ENCODE measurements at regions not wholly inside any gene's neighbourhood (a gene's known extent, or its start where the extent isn't known, plus 50 kb on each side); places are given as distances from the start of the nearest gene placed in this dataset.

DNA sequence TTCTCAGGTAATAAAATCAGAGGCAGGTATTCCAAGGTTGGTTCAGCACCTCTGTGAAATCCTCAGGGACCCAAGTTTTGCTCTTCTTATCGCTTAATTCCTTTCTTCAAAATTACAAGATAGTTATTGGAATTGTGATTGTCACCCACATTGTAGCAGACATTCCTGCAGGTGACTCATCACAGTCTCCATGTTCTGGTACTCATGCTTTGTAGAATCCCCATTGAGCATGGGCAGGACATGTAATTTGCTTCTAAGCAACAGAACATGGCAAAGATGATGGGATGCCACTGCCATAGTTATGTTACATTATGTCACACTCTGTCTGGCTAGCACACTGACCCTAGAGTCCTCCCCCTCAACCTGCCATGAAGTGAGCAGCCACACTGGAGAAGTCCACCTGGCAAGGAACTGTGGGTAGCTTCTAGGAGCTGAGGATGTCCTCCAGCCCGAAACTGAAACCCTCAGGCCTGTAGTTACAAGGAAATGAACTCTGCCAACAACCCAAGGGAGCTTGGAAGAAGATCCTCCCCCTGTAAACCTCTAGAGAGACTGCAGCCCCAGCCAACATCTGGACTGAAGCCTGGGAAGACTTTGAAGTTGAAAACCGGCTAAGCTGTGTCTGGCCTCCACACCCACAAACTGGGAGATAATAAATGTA is 58.3 kb upstream of the GUCY1A1 start (continued):
- TF ChIP-seq, protein P1, sequence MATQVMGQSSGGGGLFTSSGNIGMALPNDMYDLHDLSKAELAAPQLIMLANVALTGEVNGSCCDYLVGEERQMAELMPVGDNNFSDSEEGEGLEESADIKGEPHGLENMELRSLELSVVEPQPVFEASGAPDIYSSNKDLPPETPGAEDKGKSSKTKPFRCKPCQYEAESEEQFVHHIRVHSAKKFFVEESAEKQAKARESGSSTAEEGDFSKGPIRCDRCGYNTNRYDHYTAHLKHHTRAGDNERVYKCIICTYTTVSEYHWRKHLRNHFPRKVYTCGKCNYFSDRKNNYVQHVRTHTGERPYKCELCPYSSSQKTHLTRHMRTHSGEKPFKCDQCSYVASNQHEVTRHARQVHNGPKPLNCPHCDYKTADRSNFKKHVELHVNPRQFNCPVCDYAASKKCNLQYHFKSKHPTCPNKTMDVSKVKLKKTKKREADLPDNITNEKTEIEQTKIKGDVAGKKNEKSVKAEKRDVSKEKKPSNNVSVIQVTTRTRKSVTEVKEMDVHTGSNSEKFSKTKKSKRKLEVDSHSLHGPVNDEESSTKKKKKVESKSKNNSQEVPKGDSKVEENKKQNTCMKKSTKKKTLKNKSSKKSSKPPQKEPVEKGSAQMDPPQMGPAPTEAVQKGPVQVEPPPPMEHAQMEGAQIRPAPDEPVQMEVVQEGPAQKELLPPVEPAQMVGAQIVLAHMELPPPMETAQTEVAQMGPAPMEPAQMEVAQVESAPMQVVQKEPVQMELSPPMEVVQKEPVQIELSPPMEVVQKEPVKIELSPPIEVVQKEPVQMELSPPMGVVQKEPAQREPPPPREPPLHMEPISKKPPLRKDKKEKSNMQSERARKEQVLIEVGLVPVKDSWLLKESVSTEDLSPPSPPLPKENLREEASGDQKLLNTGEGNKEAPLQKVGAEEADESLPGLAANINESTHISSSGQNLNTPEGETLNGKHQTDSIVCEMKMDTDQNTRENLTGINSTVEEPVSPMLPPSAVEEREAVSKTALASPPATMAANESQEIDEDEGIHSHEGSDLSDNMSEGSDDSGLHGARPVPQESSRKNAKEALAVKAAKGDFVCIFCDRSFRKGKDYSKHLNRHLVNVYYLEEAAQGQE (IDR thresholded peaks at IDR 0.05; ENCODE audit: unreplicated experiment) = no peak
- TF ChIP-seq STAT1 (IDR thresholded peaks at IDR 0.05; ENCODE audit: unreplicated experiment) = no peak

DNA sequence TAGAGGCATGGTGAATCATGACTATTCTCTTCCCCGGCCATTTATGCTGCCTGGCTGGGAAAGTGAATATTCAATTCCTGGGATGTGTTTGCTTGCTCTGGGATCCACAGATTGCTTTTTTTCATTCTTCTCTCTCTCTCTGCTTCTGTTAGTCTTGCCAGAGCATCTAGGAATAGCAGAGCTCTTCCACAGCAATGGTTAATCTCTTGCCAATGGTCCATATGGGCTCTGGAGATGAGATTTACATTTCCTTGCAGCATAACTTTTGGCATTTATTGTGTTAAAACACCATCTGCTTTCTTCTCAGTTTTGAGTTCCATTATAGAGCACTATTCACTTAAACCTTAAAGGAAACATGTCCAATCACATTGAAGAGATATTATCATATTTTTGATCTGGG is 59.2 kb upstream of the GUCY1A1 start:
- no peaks in the 10 kb centered on the region for H3K36me3 ChIP-seq (ENCODE audit: insufficient read depth)
- no peak overlapping the region for H2AFZ ChIP-seq
- Mint-ChIP-seq H3K4me3 (no peak overlapping the region), H3K36me3 (ENCODE audit: low read depth) (no peaks in the 10 kb centered on the region), H3K9me3 (no peaks in the 10 kb centered on the region; the same call in 2 of the 3 replicates), H3K4me1 (no peaks in the 10 kb centered on the region), H3K27me3 (ENCODE audit: insufficient read depth, low read depth, poor library complexity) (peaks cover 2% of the 10 kb centered on the region), H3K27ac (no peak overlapping the region)
- DNase-seq (ENCODE audit: low spot score) (no peak), ATAC-seq (no peak)
- no peak overlapping the region for H3K4me3 ChIP-seq
- no peak overlapping the region for H3K27ac ChIP-seq (ENCODE audit: low read depth)
- H4K20me1 ChIP-seq (replicated peaks; ENCODE audit: insufficient read depth) = no peaks in the 10 kb centered on the region
- no peaks in the 10 kb centered on the region for H3K27me3 ChIP-seq (ENCODE audit: insufficient read depth)
- no peak overlapping the region for H3K4me2 ChIP-seq
- H3K9me2 ChIP-seq (ENCODE audit: insufficient read depth) = no peaks in the 10 kb centered on the region
- H3K79me2 ChIP-seq (replicated peaks; ENCODE audit: insufficient read depth) = no peaks in the 10 kb centered on the region
- no peaks in the 10 kb centered on the region for H3K4me1 ChIP-seq (ENCODE audit: insufficient read depth)
- TF ChIP-seq, protein P2, sequence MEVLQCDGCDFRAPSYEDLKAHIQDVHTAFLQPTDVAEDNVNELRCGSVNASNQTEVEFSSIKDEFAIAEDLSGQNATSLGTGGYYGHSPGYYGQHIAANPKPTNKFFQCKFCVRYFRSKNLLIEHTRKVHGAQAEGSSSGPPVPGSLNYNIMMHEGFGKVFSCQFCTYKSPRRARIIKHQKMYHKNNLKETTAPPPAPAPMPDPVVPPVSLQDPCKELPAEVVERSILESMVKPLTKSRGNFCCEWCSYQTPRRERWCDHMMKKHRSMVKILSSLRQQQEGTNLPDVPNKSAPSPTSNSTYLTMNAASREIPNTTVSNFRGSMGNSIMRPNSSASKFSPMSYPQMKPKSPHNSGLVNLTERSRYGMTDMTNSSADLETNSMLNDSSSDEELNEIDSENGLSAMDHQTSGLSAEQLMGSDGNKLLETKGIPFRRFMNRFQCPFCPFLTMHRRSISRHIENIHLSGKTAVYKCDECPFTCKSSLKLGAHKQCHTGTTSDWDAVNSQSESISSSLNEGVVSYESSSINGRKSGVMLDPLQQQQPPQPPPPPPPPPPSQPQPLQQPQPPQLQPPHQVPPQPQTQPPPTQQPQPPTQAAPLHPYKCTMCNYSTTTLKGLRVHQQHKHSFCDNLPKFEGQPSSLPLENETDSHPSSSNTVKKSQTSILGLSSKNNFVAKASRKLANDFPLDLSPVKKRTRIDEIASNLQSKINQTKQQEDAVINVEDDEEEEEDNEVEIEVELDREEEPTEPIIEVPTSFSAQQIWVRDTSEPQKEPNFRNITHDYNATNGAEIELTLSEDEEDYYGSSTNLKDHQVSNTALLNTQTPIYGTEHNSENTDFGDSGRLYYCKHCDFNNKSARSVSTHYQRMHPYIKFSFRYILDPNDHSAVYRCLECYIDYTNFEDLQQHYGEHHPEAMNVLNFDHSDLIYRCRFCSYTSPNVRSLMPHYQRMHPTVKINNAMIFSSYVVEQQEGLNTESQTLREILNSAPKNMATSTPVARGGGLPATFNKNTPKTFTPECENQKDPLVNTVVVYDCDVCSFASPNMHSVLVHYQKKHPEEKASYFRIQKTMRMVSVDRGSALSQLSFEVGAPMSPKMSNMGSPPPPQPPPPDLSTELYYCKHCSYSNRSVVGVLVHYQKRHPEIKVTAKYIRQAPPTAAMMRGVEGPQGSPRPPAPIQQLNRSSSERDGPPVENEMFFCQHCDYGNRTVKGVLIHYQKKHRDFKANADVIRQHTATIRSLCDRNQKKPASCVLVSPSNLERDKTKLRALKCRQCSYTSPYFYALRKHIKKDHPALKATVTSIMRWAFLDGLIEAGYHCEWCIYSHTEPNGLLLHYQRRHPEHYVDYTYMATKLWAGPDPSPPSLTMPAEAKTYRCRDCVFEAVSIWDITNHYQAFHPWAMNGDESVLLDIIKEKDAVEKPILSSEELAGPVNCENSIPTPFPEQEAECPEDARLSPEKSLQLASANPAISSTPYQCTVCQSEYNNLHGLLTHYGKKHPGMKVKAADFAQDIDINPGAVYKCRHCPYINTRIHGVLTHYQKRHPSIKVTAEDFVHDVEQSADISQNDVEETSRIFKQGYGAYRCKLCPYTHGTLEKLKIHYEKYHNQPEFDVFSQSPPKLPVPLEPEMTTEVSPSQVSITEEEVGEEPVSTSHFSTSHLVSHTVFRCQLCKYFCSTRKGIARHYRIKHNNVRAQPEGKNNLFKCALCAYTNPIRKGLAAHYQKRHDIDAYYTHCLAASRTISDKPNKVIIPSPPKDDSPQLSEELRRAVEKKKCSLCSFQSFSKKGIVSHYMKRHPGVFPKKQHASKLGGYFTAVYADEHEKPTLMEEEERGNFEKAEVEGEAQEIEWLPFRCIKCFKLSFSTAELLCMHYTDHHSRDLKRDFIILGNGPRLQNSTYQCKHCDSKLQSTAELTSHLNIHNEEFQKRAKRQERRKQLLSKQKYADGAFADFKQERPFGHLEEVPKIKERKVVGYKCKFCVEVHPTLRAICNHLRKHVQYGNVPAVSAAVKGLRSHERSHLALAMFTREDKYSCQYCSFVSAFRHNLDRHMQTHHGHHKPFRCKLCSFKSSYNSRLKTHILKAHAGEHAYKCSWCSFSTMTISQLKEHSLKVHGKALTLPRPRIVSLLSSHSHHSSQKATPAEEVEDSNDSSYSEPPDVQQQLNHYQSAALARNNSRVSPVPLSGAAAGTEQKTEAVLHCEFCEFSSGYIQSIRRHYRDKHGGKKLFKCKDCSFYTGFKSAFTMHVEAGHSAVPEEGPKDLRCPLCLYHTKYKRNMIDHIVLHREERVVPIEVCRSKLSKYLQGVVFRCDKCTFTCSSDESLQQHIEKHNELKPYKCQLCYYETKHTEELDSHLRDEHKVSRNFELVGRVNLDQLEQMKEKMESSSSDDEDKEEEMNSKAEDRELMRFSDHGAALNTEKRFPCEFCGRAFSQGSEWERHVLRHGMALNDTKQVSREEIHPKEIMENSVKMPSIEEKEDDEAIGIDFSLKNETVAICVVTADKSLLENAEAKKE (CRISPR knock-in tag; IDR thresholded peaks at IDR 0.05) = no peak
- TF ChIP-seq NANOG (IDR thresholded peaks at IDR 0.05; ENCODE audit: borderline replicate concordance) (no peak), POLR2AphosphoS5 (IDR thresholded peaks at IDR 0.05; ENCODE audit: low read depth) (no peak)
- H3F3A ChIP-seq (replicated peaks; ENCODE audit: low read depth) = no peaks in the 10 kb centered on the region

Measured in GM23338 (cell line).